ENCODE measurements at regions not wholly inside any gene's neighbourhood (a gene's known extent, or its start where the extent isn't known, plus 50 kb on each side); places are given as distances from the start of the nearest gene placed in this dataset.

GRCh38 chr13:53379485-53379884 is 350.9 kb downstream of the OLFM4 start:
- TF ChIP-seq POLR2A (IDR thresholded peaks at IDR 0.05), result no peak
- TF ChIP-seq, protein P1, sequence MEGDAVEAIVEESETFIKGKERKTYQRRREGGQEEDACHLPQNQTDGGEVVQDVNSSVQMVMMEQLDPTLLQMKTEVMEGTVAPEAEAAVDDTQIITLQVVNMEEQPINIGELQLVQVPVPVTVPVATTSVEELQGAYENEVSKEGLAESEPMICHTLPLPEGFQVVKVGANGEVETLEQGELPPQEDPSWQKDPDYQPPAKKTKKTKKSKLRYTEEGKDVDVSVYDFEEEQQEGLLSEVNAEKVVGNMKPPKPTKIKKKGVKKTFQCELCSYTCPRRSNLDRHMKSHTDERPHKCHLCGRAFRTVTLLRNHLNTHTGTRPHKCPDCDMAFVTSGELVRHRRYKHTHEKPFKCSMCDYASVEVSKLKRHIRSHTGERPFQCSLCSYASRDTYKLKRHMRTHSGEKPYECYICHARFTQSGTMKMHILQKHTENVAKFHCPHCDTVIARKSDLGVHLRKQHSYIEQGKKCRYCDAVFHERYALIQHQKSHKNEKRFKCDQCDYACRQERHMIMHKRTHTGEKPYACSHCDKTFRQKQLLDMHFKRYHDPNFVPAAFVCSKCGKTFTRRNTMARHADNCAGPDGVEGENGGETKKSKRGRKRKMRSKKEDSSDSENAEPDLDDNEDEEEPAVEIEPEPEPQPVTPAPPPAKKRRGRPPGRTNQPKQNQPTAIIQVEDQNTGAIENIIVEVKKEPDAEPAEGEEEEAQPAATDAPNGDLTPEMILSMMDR (IDR thresholded peaks at IDR 0.05), result no peak
- no peak for DNase-seq

DNA sequence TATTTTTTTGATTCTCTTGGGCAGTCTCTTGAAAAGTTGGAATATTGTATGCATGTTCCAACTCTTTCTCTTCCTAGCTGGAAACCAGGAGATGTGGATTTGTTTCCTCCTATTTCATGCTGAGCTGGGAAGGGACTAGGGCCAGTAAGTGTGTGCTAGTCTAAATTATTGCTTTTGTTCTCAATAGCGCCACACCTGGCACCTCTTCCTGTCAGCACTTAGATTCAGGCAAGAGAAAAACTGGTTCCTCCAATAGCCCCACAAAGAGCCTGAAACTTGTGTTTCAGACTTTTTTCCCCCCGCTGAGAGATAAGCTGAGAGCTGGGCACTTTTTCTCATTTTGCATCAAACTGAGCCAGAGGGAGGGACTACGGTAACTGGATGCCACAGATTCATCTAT is 353.4 kb downstream of the OLFM4 start:
- no peaks in the 10 kb centered on the region for H3K27me3 ChIP-seq
- no peak overlapping the region for H3K27ac ChIP-seq
- H3K36me3 ChIP-seq, result no peaks in the 10 kb centered on the region
- H3K4me3 ChIP-seq, result no peak overlapping the region
- TF ChIP-seq, protein P1 (IDR thresholded peaks at IDR 0.05), result no peak
- TF ChIP-seq POLR2A (IDR thresholded peaks at IDR 0.05), result no peak
- no peaks in the 10 kb centered on the region for H3K4me1 ChIP-seq
- DNase-seq, result no peak
- H3K9me3 ChIP-seq, result no peaks in the 10 kb centered on the region

More at GRCh38 chr13:53379485-53379884, 350.9 kb downstream of the OLFM4 start:
- H3K27me3 ChIP-seq, result no peaks in the 10 kb centered on the region
- no peak overlapping the region for H3K4me3 ChIP-seq
- H3K9me3 ChIP-seq, result no peaks in the 10 kb centered on the region
- no peaks in the 10 kb centered on the region for H3K4me1 ChIP-seq
- H3K36me3 ChIP-seq, result no peaks in the 10 kb centered on the region
- no peak overlapping the region for H3K27ac ChIP-seq

DNA sequence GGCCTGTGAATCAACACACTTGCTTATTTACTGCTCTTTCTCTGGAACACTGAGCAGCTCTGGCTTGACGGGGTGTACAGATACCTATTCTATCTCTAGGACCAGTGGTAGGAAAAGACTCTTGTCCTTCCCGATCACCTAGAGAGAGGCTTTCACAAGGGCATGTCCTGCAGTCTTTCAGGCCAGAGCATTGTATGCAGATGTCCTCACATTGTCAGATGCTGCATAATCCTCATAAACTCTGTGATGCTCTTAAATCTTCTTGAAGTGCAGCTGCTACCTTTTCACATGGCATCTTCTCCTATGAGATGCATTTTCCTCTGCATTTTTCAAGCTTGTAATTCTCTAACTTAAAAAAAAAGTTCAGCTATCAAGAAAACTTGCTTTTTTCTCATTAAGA is 369.4 kb downstream of the OLFM4 start:
- Histone ChIP-seq H3K27ac (no peak overlapping the region), H3K9me3 (no peaks in the 10 kb centered on the region), H3K36me3 (no peaks in the 10 kb centered on the region), H3K27me3 (no peaks in the 10 kb centered on the region), H3K4me1 (no peaks in the 10 kb centered on the region), H3K4me3 (no peak overlapping the region)
- TF ChIP-seq, protein P1 (IDR thresholded peaks at IDR 0.05), result no peak
- no peak for TF ChIP-seq POLR2A (IDR thresholded peaks at IDR 0.05)
- DNase-seq, result no peak

DNA sequence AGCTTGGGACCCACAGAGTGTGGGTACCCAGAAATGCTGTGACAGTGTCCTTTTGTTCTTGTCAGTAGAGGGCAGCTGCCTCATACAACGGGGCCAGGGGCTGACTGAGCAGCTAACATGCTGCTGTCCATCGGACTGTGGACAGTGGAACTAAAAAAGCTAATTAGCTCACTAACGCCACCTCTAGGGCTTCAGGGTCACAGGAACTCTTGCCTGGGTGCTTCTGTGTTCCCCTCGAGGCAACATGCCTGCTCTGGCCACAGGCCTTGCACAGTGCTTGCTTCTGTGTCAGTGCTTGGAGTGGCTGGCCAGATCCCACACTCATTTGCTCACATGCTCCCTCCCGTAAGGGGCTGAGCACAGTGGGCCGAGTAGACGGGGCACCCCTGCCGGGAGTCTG is 377.0 kb downstream of the OLFM4 start:
- Histone ChIP-seq H3K27me3 (no peaks in the 10 kb centered on the region), H3K36me3 (no peaks in the 10 kb centered on the region), H3K4me3 (no peak overlapping the region), H3K4me1 (no peaks in the 10 kb centered on the region), H3K9me3 (no peaks in the 10 kb centered on the region), H3K27ac (no peak overlapping the region)
- DNase-seq, result no peak
- TF ChIP-seq, protein P1 (IDR thresholded peaks at IDR 0.05), result no peak
- no peak for TF ChIP-seq POLR2A (IDR thresholded peaks at IDR 0.05)

GRCh38 chr13:53408306-53408705 is 379.7 kb downstream of the OLFM4 start:
- DNase-seq, result no peak
- H3K4me1 ChIP-seq, result no peaks in the 10 kb centered on the region
- H3K36me3 ChIP-seq, result no peaks in the 10 kb centered on the region
- no peak overlapping the region for H3K4me3 ChIP-seq
- no peaks in the 10 kb centered on the region for H3K9me3 ChIP-seq
- H3K27ac ChIP-seq, result no peak overlapping the region
- no peaks in the 10 kb centered on the region for H3K27me3 ChIP-seq
- no peak for TF ChIP-seq POLR2A (IDR thresholded peaks at IDR 0.05)
- TF ChIP-seq, protein P1 (IDR thresholded peaks at IDR 0.05), result no peak
